ENCODE measurements at regions not wholly inside any gene's neighbourhood (a gene's known extent, or its start where the extent isn't known, plus 50 kb on each side); places are given as distances from the start of the nearest gene placed in this dataset.

DNA sequence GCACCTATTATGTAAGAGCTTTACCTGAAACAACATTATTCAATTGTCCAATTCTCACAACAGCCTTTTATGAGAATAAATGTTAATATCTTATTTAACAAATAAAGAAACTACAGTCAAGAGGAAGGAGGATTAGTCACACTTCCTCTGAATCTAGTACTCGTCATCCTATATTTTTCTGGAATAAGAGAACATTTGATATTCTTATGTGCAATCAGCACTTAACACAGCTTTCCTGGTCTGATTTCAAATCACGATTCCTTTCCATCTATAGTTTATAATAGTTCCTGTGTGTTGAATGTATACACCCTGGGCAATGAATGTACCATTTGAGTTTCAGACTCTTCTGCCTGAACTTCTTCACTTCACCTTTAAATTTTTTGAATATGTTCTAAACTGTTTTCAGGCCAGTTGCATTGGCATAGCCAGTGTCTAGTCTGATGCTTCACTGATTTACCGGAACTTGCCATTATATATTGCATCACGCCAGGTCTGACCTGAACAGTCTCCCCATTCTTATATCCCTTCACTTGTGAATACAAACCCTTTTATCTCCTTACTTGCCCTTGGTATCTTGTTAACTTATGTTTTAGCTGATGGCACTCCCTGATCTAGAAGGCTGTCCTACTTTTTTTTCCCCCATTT, 698.3 kb downstream of the MAT2B start:
- peak; percentile 83 for TF ChIP-seq JUN (IDR thresholded peaks at IDR 0.05; ENCODE audit: borderline replicate concordance, insufficient read depth, insufficient read length, low read depth)
- TF ChIP-seq, protein P1, sequence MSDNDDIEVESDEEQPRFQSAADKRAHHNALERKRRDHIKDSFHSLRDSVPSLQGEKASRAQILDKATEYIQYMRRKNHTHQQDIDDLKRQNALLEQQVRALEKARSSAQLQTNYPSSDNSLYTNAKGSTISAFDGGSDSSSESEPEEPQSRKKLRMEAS (IDR thresholded peaks at IDR 0.05; ENCODE audit: insufficient read depth, insufficient read length), result no peak
- TF ChIP-seq POLR2A (IDR thresholded peaks at IDR 0.05; ENCODE audit: low read depth, low read length), result no peak
- TF ChIP-seq FOS (IDR thresholded peaks at IDR 0.05; ENCODE audit: borderline replicate concordance, insufficient read depth, low read length), result peak; percentile 66
- TF ChIP-seq GATA2 (IDR thresholded peaks at IDR 0.05; ENCODE audit: insufficient read depth, insufficient read length, low read depth, low read length), result no peak
- DNase-seq (ENCODE audit: low read depth, low spot score) (peak; percentile 81), FAIRE-seq (no peak)
- dilution Hi-C loops (cut with MboI; ENCODE audit: extremely low pct_ligation_motif_present, low sequenced_read_pairs), result no loop called here
- no peaks in the 10 kb centered on the region for H3K9me1 ChIP-seq (replicated peaks; ENCODE audit: control insufficient read depth, extremely low read depth, insufficient read depth, low read length)
- ChIA-PET CTCF (interaction anchor here (0.8 to 1.7 kb wide), 4 partner anchors 13 to 300 kb away, joined by 3 to 5 read pairs (median 3); no protein-coding TSS in a partner anchor), POLR2A (interaction anchor here (0.6 kb wide), 1 partner anchor 139 kb away, joined by 4 read pairs; no protein-coding TSS in a partner anchor)
- H3K9ac ChIP-seq (replicated peaks; ENCODE audit: extremely low read depth, insufficient read depth, low read length), result peak overlapping the region; percentile 62
- intact Hi-C loops (cut with micrococcal nuclease), result loop anchor here (2.0 to 10.0 kb wide), 6 partner anchors 31 to 696 kb away; partner anchors contain the start of gene MAT2B
- no peaks in the 10 kb centered on the region for H3K36me3 ChIP-seq (ENCODE audit: control insufficient read depth in 2 of 2, extremely low read depth in 1 of 2, insufficient read depth in 2 of 2, low read length in 2 of 2)
- peaks cover 28% of the 10 kb centered on the region for H3K4me1 ChIP-seq (ENCODE audit: control insufficient read depth, extremely low read depth, insufficient read depth, low read length)
- H4K20me1 ChIP-seq (replicated peaks; ENCODE audit: control insufficient read depth, extremely low read depth, insufficient read depth, low read length), result no peaks in the 10 kb centered on the region
- H3K9me3 ChIP-seq (replicated peaks; ENCODE audit: control insufficient read depth, insufficient read depth, low read length), result no peaks in the 10 kb centered on the region
- H3K27me3 ChIP-seq (ENCODE audit: control insufficient read depth in 2 of 2, insufficient read depth in 2 of 2, low read length in 2 of 2), result no peaks in the 10 kb centered on the region
- peak overlapping the region; percentile 85 for H2AFZ ChIP-seq (ENCODE audit: low read depth, low read length)
- H3K27ac ChIP-seq (ENCODE audit: insufficient read depth, low read depth, low read length), result peak overlapping the region; percentile 87
- H3K4me3 ChIP-seq (replicated peaks in 1 of 3; ENCODE audit: insufficient read depth in 1 of 3, low read depth in 1 of 3, low read length in 3 of 3), result no peak overlapping the region
- no peaks in the 10 kb centered on the region for H3K79me2 ChIP-seq (ENCODE audit: control insufficient read depth, insufficient read depth, low read length)
- peak overlapping the region; percentile 70 for H3K4me2 ChIP-seq (ENCODE audit: insufficient read depth, low read length)
- TSS peak; percentile 98 for BruUV-seq (replicated peaks)

DNA sequence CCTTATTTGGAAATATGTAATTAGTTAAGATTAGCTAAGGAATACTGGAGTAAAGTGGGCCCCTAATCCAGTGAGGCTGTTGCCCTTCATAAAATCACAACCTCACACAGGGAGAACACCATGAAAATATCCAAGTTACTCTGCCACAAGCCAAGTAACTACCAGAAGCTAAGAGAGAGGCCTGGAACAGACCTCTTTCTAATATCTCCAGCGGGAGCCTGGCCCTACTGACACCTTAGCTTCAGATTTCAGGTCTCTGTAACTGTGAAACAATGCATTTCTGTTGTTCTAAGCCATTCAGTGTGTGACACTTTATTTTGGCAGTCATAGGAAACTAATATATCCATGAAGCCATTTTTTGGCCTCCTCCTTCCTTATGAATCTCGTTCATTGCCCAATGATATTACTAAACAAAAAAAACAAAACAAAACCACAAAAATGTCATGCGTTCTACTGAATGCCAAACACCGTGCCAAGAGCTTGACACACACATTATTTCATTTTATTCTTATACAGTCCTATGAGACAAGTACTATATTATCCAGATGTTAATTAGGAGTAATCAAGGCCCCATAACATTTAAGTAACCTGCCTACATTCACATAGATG, 699.0 kb downstream of the MAT2B start:
- Histone ChIP-seq H3K79me2 (ENCODE audit: control insufficient read depth, insufficient read depth, low read length) (no peaks in the 10 kb centered on the region), H3K4me2 (ENCODE audit: insufficient read depth, low read length) (peak overlapping the region; percentile 70), H3K9ac (replicated peaks; ENCODE audit: extremely low read depth, insufficient read depth, low read length) (peak overlapping the region; percentile 62), H3K9me1 (replicated peaks; ENCODE audit: control insufficient read depth, extremely low read depth, insufficient read depth, low read length) (no peaks in the 10 kb centered on the region), H3K27me3 (ENCODE audit: control insufficient read depth in 2 of 2, insufficient read depth in 2 of 2, low read length in 2 of 2) (no peaks in the 10 kb centered on the region), H2AFZ (ENCODE audit: low read depth, low read length) (peak overlapping the region; percentile 85), H3K27ac (ENCODE audit: insufficient read depth, low read depth, low read length) (peak overlapping the region; percentile 87), H3K36me3 (ENCODE audit: control insufficient read depth in 2 of 2, extremely low read depth in 1 of 2, insufficient read depth in 2 of 2, low read length in 2 of 2) (no peaks in the 10 kb centered on the region), H4K20me1 (replicated peaks; ENCODE audit: control insufficient read depth, extremely low read depth, insufficient read depth, low read length) (no peaks in the 10 kb centered on the region), H3K4me3 (replicated peaks in 1 of 3; ENCODE audit: insufficient read depth in 1 of 3, low read depth in 1 of 3, low read length in 3 of 3) (no peak overlapping the region), H3K9me3 (replicated peaks; ENCODE audit: control insufficient read depth, insufficient read depth, low read length) (no peaks in the 10 kb centered on the region), H3K4me1 (ENCODE audit: control insufficient read depth, extremely low read depth, insufficient read depth, low read length) (peaks cover 28% of the 10 kb centered on the region)
- ChIA-PET CTCF (interaction anchor here (0.8 to 1.7 kb wide), 3 partner anchors 14 to 192 kb away, joined by 3 to 5 read pairs (median 3); no protein-coding TSS in a partner anchor), POLR2A (no interaction called here)
- DNase-seq (ENCODE audit: low read depth, low spot score), result peak; percentile 50
- dilution Hi-C loops (cut with MboI; ENCODE audit: extremely low pct_ligation_motif_present, low sequenced_read_pairs) (no loop called here), intact Hi-C loops (cut with micrococcal nuclease) (loop anchor here (2.0 to 10.0 kb wide), 6 partner anchors 30 to 697 kb away; partner anchors contain the start of gene MAT2B)
- FAIRE-seq, result peak; percentile 52
- BruUV-seq (replicated peaks), result no TSS peak
- TF ChIP-seq, protein P1 (IDR thresholded peaks at IDR 0.05; ENCODE audit: insufficient read depth, insufficient read length), result no peak
- TF ChIP-seq GATA2 (IDR thresholded peaks at IDR 0.05; ENCODE audit: insufficient read depth, insufficient read length, low read depth, low read length), result no peak
- TF ChIP-seq, protein P2, sequence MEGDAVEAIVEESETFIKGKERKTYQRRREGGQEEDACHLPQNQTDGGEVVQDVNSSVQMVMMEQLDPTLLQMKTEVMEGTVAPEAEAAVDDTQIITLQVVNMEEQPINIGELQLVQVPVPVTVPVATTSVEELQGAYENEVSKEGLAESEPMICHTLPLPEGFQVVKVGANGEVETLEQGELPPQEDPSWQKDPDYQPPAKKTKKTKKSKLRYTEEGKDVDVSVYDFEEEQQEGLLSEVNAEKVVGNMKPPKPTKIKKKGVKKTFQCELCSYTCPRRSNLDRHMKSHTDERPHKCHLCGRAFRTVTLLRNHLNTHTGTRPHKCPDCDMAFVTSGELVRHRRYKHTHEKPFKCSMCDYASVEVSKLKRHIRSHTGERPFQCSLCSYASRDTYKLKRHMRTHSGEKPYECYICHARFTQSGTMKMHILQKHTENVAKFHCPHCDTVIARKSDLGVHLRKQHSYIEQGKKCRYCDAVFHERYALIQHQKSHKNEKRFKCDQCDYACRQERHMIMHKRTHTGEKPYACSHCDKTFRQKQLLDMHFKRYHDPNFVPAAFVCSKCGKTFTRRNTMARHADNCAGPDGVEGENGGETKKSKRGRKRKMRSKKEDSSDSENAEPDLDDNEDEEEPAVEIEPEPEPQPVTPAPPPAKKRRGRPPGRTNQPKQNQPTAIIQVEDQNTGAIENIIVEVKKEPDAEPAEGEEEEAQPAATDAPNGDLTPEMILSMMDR (IDR thresholded peaks at IDR 0.05; ENCODE audit: extremely low read depth in 1 of 2, insufficient read depth in 1 of 2, low read depth in 1 of 2, low read length in 2 of 2), result no peak
- no peak for TF ChIP-seq MYC (IDR thresholded peaks at IDR 0.05; ENCODE audit: low read depth, low read length)
- no peak for TF ChIP-seq FOS (IDR thresholded peaks at IDR 0.05; ENCODE audit: borderline replicate concordance, insufficient read depth, low read length)
- TF ChIP-seq JUN (IDR thresholded peaks at IDR 0.05; ENCODE audit: borderline replicate concordance, insufficient read depth, insufficient read length, low read depth), result no peak
- no peak for TF ChIP-seq POLR2AphosphoS5 (IDR thresholded peaks at IDR 0.05; ENCODE audit: insufficient read depth, low read depth, low read length)
- no peak for TF ChIP-seq POLR2A (IDR thresholded peaks at IDR 0.05; ENCODE audit: low read depth, low read length)
- TF ChIP-seq EZH2 (IDR thresholded peaks at IDR 0.05; ENCODE audit: borderline replicate concordance, low read depth, low read length, severe bottlenecking), result no peak

All from endothelial cell of umbilical vein (primary cell).